T1000 (cell line): ENCODE measurements at regions not wholly inside any gene's neighbourhood (a gene's known extent, or its start where the extent isn't known, plus 50 kb on each side); places are given as distances from the start of the nearest gene placed in this dataset.
"Not testable (repeated sequence)": the region's sequence is repeated elsewhere in the genome, so short reads cannot be mapped to it uniquely, and the experiment has no call there.

Source experiments
- DNase-seq: peaks from one replicate; lab custom pipeline; 2025; ENCODE audit warnings: mixed read lengths; lab: John Stamatoyannopoulos, UW

- no peak for DNase-seq
These were observed 73.8 kb upstream of the EPCAM start for GRCh38 chr2:47295131-47295980.

GRCh38 chr2:47293976-47294375 is 75.1 kb upstream of the EPCAM start:
- DNase-seq, result no peak

GRCh38 chr2:47288864-47289263 is 80.2 kb upstream of the EPCAM start:
- no peak for DNase-seq

GRCh38 chr2:47283659-47284058 is 85.5 kb upstream of the EPCAM start:
- no peak for DNase-seq

- no peak for DNase-seq
These were observed 86.4 kb upstream of the EPCAM start for GRCh38 chr2:47282621-47283272.

GRCh38 chr2:47279525-47279924 is 89.6 kb upstream of the EPCAM start:
- DNase-seq, result not testable (repeated sequence)

- no peak for DNase-seq
These were observed 91.1 kb upstream of the EPCAM start for GRCh38 chr2:47277987-47278386.

GRCh38 chr2:47277187-47277586 is 91.9 kb upstream of the EPCAM start:
- no peak for DNase-seq

- DNase-seq, result no peak
These were observed 93.0 kb upstream of the EPCAM start for GRCh38 chr2:47276061-47276460.

- no peak for DNase-seq
These were observed 94.9 kb upstream of the EPCAM start for GRCh38 chr2:47274054-47274782.

GRCh38 chr2:47272905-47273758 is 96.0 kb upstream of the EPCAM start:
- no peak for DNase-seq

- DNase-seq, result no peak
These were observed 95.9 kb upstream of the CALM2 start for GRCh38 chr2:47272031-47272864.

GRCh38 chr2:47271054-47272000 is 95.0 kb upstream of the CALM2 start:
- no peak for DNase-seq

- no peak for DNase-seq
These were observed 94.1 kb upstream of the CALM2 start for GRCh38 chr2:47270421-47270820.

GRCh38 chr2:47269316-47270232 is 93.3 kb upstream of the CALM2 start:
- DNase-seq, result peak; percentile 77

- DNase-seq, result no peak
These were observed 91.4 kb upstream of the CALM2 start for GRCh38 chr2:47267711-47268086.

GRCh38 chr2:47266939-47267710 is 90.8 kb upstream of the CALM2 start:
- DNase-seq, result no peak

GRCh38 chr2:47265751-47266231 is 89.5 kb upstream of the CALM2 start:
- DNase-seq, result no peak
